Tibial nerve (tissue), 4 donors: ENCODE measurements at regions not wholly inside any gene's neighbourhood (a gene's known extent, or its start where the extent isn't known, plus 50 kb on each side); places are given as distances from the start of the nearest gene placed in this dataset.

Experiments used
- DNase-seq, 2 donors: peaks; one replicate each; pipeline ENCODE4 v3.0.0-alpha.2; 2019; ENCODE audit warnings: low spot score in 2 of 2
- H3K27ac ChIP-seq, 4 donors: fragments of 200-600 bp; sonication (generic) in 3 of 4; one replicate each; pipeline ENCODE4 v1.5.1; 2017 to 2019; ENCODE audit warnings: mild to moderate bottlenecking in 1 of 4
- H3K27me3 ChIP-seq, 2 donors: fragments of 200-600 bp; sonication (generic) in 1 of 2; one replicate each; pipeline versions ENCODE4 v1.5.1 to v1.6.0; 2017 to 2019
- H3K36me3 ChIP-seq, 3 donors: fragments of 200-600 bp; sonication (generic); one replicate each; pipeline ENCODE4 v1.5.1; 2018 to 2019
- H3K4me1 ChIP-seq, 4 donors: fragments of 200-600 bp; sonication (generic) in 3 of 4; one replicate each; pipeline ENCODE4 v1.5.1; 2017 to 2019
- H3K4me3 ChIP-seq, 4 donors: fragments of 200-600 bp; sonication (generic) in 3 of 4; one replicate each; pipeline ENCODE4 v1.5.1; 2017 to 2019; ENCODE audit warnings: mild to moderate bottlenecking in 1 of 4, moderate library complexity in 1 of 4
- H3K9me3 ChIP-seq, 4 donors: fragments of 200-600 bp; sonication (generic) in 3 of 4; one replicate each; pipeline ENCODE4 v1.5.1; 2017 to 2019
- EP300 ChIP-seq, 2 donors: sonication (generic); formaldehyde crosslinking; IDR thresholded peaks; one replicate each; pipeline ENCODE4 v1.6.1; 2017; ENCODE audit warnings: antibody characterized with exemption in 2 of 2, mild to moderate bottlenecking in 1 of 2
- POLR2A ChIP-seq, 2 donors: fragments of 450-650 bp; IDR thresholded peaks; one replicate each; pipeline ENCODE4 v1.6.1; 2017; ENCODE audit warnings: antibody characterized with exemption in 2 of 2, mild to moderate bottlenecking in 2 of 2, moderate library complexity in 2 of 2
- WGBS, 2 donors: methylation state at CpG; one replicate each; pipeline ENCODE4 v1.1.5; 2018; 5-methylcytosine and 5-hydroxymethylcytosine counted together
- TF ChIP-seq, protein P1 (sequence below), 5 experiments: fragments of 200-600 bp in 3 of 5; fragments of 450-650 bp in 2 of 5; sonication (generic) in 3 of 5; IDR thresholded peaks; one replicate each; pipeline ENCODE4 v1.5.1; 2016 to 2019; ENCODE audit warnings: antibody characterized with exemption in 5 of 5, mild to moderate bottlenecking in 3 of 5, moderate library complexity in 2 of 5

DNA sequence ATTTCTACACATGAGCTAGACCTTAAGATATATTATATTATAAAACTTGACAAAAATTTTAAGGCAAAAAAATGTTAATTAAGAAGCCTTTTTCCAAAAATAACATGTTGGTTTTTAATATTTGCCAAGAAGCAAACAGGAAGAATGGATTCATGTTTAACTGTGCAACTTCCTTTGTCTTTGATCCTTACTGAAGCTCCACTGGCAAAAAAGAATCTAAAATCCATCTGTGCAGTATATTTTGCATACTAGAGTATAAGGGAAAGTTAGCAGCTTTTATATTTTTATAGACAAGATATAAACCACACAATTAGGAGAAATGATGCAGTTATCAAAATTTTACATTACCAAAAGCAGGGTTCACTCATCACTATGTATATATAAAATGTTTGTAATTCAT, 76.9 kb upstream of the RGS18 start:
- no peaks in the 10 kb centered on the region for H3K27me3 ChIP-seq
- H3K27ac ChIP-seq = no peak overlapping the region
- no peaks in the 10 kb centered on the region for H3K4me1 ChIP-seq
- no peaks in the 10 kb centered on the region for H3K36me3 ChIP-seq
- H3K9me3 ChIP-seq = no peaks in the 10 kb centered on the region
- no peak overlapping the region for H3K4me3 ChIP-seq
- no peak for DNase-seq
- TF ChIP-seq EP300 (IDR thresholded peaks at IDR 0.05) = no peak
- no peak for TF ChIP-seq POLR2A (IDR thresholded peaks at IDR 0.05)
- TF ChIP-seq, protein P1, sequence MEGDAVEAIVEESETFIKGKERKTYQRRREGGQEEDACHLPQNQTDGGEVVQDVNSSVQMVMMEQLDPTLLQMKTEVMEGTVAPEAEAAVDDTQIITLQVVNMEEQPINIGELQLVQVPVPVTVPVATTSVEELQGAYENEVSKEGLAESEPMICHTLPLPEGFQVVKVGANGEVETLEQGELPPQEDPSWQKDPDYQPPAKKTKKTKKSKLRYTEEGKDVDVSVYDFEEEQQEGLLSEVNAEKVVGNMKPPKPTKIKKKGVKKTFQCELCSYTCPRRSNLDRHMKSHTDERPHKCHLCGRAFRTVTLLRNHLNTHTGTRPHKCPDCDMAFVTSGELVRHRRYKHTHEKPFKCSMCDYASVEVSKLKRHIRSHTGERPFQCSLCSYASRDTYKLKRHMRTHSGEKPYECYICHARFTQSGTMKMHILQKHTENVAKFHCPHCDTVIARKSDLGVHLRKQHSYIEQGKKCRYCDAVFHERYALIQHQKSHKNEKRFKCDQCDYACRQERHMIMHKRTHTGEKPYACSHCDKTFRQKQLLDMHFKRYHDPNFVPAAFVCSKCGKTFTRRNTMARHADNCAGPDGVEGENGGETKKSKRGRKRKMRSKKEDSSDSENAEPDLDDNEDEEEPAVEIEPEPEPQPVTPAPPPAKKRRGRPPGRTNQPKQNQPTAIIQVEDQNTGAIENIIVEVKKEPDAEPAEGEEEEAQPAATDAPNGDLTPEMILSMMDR (IDR thresholded peaks at IDR 0.05) = no peak

DNA sequence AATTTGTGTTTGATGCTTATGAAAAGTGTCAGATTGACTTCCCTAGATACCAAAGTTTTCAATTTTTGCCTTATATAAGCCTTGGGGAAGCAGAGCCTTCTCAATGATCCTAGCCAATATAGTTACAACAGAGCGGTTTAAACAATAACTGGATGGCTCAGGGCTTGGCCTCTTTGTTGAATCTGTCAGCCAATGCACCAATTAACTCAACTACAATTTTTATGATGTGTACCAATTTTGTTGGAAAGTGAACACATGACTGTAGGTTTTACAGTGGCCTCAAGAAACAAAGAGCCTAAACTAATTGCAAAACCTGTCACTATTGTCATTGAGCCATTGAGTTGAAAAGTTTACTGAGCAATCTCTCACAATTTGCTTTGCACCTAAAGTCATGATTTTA, 71.6 kb upstream of the RGS18 start:
- 85 to 93% methylated on average over 1 of the region's 1 CpG for WGBS, 2 donors
- DNase-seq = no peak
- H3K27me3 ChIP-seq = no peaks in the 10 kb centered on the region

DNA sequence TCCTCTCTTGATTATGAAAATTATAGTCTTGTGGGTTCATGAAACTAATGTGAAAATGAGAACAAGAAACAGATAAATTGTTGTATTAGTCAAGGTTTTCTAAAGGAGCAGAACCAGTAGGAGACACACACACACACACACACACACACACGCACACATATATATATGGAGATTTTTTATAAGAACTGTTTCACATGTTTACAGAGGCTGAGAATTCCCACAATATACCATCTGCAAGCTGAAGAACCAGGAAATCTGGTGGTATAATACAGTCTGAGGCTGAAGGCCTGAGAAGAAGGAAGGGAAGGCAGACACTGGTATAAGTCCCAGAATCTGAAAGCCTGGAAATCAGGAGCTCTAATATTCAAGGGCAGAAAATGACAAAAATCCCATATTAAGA, 70.9 kb upstream of the RGS18 start:
- Histone ChIP-seq H3K36me3 (no peaks in the 10 kb centered on the region), H3K9me3 (no peaks in the 10 kb centered on the region), H3K4me1 (no peaks in the 10 kb centered on the region), H3K4me3 (no peak overlapping the region), H3K27ac (no peak overlapping the region), H3K27me3 (no peaks in the 10 kb centered on the region)
- TF ChIP-seq EP300 (IDR thresholded peaks at IDR 0.05) = no peak
- DNase-seq = no peak
- WGBS, 2 donors = 71 to 91% methylated on average over 1 of the region's 1 CpG

More for the DNA sequence above, 71.6 kb upstream of the RGS18 start:
- TF ChIP-seq, protein P1 (IDR thresholded peaks at IDR 0.05) = no peak
- no peak for TF ChIP-seq EP300 (IDR thresholded peaks at IDR 0.05)
- no peak for TF ChIP-seq POLR2A (IDR thresholded peaks at IDR 0.05)
- Histone ChIP-seq H3K27ac (no peak overlapping the region), H3K9me3 (no peaks in the 10 kb centered on the region), H3K4me3 (no peak overlapping the region), H3K36me3 (no peaks in the 10 kb centered on the region), H3K4me1 (no peaks in the 10 kb centered on the region)

DNA sequence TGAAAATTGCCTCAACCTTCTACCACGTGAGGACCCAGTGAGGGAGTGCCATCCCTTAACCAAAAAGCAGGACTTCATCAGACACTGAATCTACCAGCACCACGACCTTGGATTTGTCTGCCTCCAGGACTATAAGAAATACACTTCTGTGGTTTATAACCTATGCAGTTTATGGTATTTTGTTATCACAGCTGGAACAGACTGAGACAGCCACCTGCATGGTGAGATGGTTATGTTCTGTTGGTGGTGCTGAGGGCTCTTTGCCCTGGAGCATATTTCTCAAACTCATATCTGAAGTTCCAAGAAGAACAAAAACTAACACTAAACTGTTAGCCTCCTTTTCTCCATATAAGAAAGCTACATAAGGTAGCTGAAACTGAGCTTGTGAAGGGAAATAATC, 69.8 kb upstream of the RGS18 start:
- TF ChIP-seq EP300 (IDR thresholded peaks at IDR 0.05) (no peak), POLR2A (IDR thresholded peaks at IDR 0.05) (no peak)
- TF ChIP-seq, protein P1 (IDR thresholded peaks at IDR 0.05) = no peak
- Histone ChIP-seq H3K27ac (no peak overlapping the region), H3K9me3 (no peaks in the 10 kb centered on the region), H3K4me3 (no peak overlapping the region), H3K4me1 (no peaks in the 10 kb centered on the region), H3K36me3 (no peaks in the 10 kb centered on the region), H3K27me3 (no peaks in the 10 kb centered on the region)
- DNase-seq = no peak
- WGBS, 2 donors = 20 to 46% methylated on average over 2 of the region's 2 CpGs

DNA sequence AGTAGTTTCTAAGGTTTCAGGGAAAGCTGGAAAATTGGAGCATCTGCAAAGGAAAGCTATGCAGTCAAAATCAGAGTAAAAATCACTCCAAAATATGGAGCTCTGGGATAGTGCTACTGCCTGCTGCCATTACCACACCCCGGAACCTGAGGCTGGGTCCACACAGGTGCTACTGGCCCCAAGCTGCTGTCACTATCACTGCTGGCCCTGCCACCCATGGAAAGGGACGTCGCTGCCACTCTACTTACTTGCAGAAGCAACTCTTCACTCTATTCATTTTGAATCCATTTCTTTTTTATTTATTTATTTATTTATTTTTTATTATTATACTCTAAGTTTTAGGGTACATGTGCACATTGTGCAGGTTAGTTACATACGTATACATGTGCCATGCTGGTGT, 60.3 kb upstream of the RGS18 start:
- no peaks in the 10 kb centered on the region for H3K36me3 ChIP-seq
- WGBS, 2 donors = 93 to 98% methylated on average over 4 of the region's 4 CpGs
- TF ChIP-seq EP300 (IDR thresholded peaks at IDR 0.05) = no peak
- TF ChIP-seq, protein P1 (IDR thresholded peaks at IDR 0.05) = no peak
- no peak for TF ChIP-seq POLR2A (IDR thresholded peaks at IDR 0.05)
- no peak overlapping the region for H3K27ac ChIP-seq
- H3K9me3 ChIP-seq = no peaks in the 10 kb centered on the region
- no peak overlapping the region for H3K4me3 ChIP-seq
- H3K27me3 ChIP-seq = no peaks in the 10 kb centered on the region
- H3K4me1 ChIP-seq = no peaks in the 10 kb centered on the region
- DNase-seq = no peak

DNA sequence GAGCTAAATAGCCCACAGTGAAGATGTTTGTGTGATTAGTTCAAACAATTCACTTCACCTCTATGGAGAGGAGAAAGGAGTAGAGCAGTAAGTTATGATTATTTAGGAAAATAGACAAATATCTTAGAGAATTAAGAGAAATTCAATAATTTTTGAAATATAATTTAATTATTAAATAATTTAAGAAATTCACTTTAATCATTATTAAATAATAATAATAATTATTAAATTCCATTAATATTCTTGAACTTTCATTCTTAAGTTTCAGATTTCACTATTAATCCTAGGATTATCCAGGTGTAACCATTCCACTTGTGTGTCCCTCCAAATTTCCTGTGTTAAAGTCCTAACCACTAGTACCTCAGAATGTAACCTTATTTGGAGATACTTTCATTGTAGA, 58.9 kb upstream of the RGS18 start:
- no peak overlapping the region for H3K4me3 ChIP-seq
- no peaks in the 10 kb centered on the region for H3K9me3 ChIP-seq
- no peaks in the 10 kb centered on the region for H3K27me3 ChIP-seq
- TF ChIP-seq, protein P1 (IDR thresholded peaks at IDR 0.05) = no peak
- TF ChIP-seq EP300 (IDR thresholded peaks at IDR 0.05) (no peak), POLR2A (IDR thresholded peaks at IDR 0.05) (no peak)
- no peak overlapping the region for H3K27ac ChIP-seq
- H3K36me3 ChIP-seq = no peaks in the 10 kb centered on the region
- H3K4me1 ChIP-seq = no peaks in the 10 kb centered on the region
- no peak for DNase-seq
